Ovary (tissue), 7 donors: ENCODE measurements at regions not wholly inside any gene's neighbourhood (a gene's known extent, or its start where the extent isn't known, plus 50 kb on each side); places are given as distances from the start of the nearest gene placed in this dataset.

Experiments used
- DNase-seq, 5 donors: peaks; one replicate each; pipeline ENCODE4 v3.0.0-alpha.2; 2019 to 2020
- H3K27ac ChIP-seq, 2 donors: fragments of 200-600 bp; one replicate each; pipeline versions ENCODE4 v1.5.1 to v1.8.0; 2019 to 2022
- H3K27me3 ChIP-seq: fragments of 200-600 bp; one replicate; pipeline ENCODE4 v1.8.0; 2022
- H3K36me3 ChIP-seq: fragments of 200-600 bp; sonication (generic); one replicate; pipeline ENCODE4 v1.5.1; 2019
- H3K4me1 ChIP-seq: one replicate; pipeline ENCODE4 v1.8.1; 2013; ENCODE audit warnings: mild to moderate bottlenecking, moderate library complexity; ENCODE audit not compliant: insufficient read depth
- H3K4me3 ChIP-seq: fragments of 200-600 bp; sonication (generic); one replicate; pipeline ENCODE4 v1.5.1; 2017
- H3K9me3 ChIP-seq, 2 donors: fragments of 200-600 bp in 1 of 2; sonication (generic) in 1 of 2; one replicate each; pipeline versions ENCODE4 v1.5.1 to v1.8.1; 2013 to 2019; ENCODE audit warnings: mild to moderate bottlenecking in 1 of 2, moderate library complexity in 1 of 2
- CTCF ChIP-seq, 3 donors: fragments of 450-650 bp in 2 of 3; fragments of 200-600 bp in 1 of 3; IDR thresholded peaks; one replicate each; pipeline versions ENCODE4 v1.5.1 to v1.8.0; 2016 to 2022; ENCODE audit warnings: antibody characterized with exemption in 3 of 3, mild to moderate bottlenecking in 1 of 3
- EP300 ChIP-seq: sonication (generic); formaldehyde crosslinking; IDR thresholded peaks from one replicate; pipeline ENCODE4 v1.6.1; 2017; ENCODE audit warnings: antibody characterized with exemption
- POLR2A ChIP-seq: fragments of 450-650 bp; IDR thresholded peaks from one replicate; pipeline ENCODE4 v1.6.1; 2017; ENCODE audit warnings: antibody characterized with exemption, mild to moderate bottlenecking, moderate library complexity
- WGBS, 3 donors: extraction: QIAGEN DNeasy Blood & Tissue Kit in 1 of 3; methylation state at CpG; one replicate each; pipeline versions ENCODE4 v1.1.5 to v1.1.7; 2013 to 2017; 5-methylcytosine and 5-hydroxymethylcytosine counted together
- intact Hi-C, 4 donors: fragments of 100-400 bp; cut with DNase I; formaldehyde crosslinking; loops; one replicate each; pipeline versions ENCODE4 v1.11.0 to v1.15.1; 2022 to 2023
- donor health status: DM: no; HTN: no; CAD: no; lungs with moderate emphysema.
- donor health status: DM: no; HTN: no; CAD: no.
- donor health status: Bipolar disorder and iron deficiency.
- donor health status: DM: no; HTN: no; CAD: no.
- donor health status: DM: yes; HTN: yes; CAD: no.

GRCh38 chr16:79685871-79686270, 85.3 kb upstream of the MAF start:
- Histone ChIP-seq H3K27me3 (no peaks in the 10 kb centered on the region), H3K4me3 (no peak overlapping the region), H3K9me3 (no peaks in the 10 kb centered on the region), H3K36me3 (no peaks in the 10 kb centered on the region), H3K4me1 (no peaks in the 10 kb centered on the region), H3K27ac (no peak overlapping the region)
- WGBS, 3 donors: 92 to 94% (median 93%) methylated on average over 3 of the region's 3 CpGs
- intact Hi-C loops: no loop called here
- TF ChIP-seq EP300 (no peak), CTCF (IDR thresholded peaks at IDR 0.05) (no peak), POLR2A (no peak)
- no peak for DNase-seq

- intact Hi-C loops: no loop called here
- TF ChIP-seq CTCF (IDR thresholded peaks at IDR 0.05) (no peak), EP300 (no peak), POLR2A (no peak)
- Histone ChIP-seq H3K36me3 (no peaks in the 10 kb centered on the region), H3K27ac (no peak overlapping the region), H3K9me3 (no peaks in the 10 kb centered on the region), H3K4me1 (no peaks in the 10 kb centered on the region), H3K4me3 (no peak overlapping the region), H3K27me3 (no peaks in the 10 kb centered on the region)
- WGBS, 3 donors: 53 to 75% (median 63%) methylated on average over 1 of the region's 1 CpG
- DNase-seq: no peak
Observed at GRCh38 chr16:79679334-79679733, 78.8 kb upstream of the MAF start.

- no peak overlapping the region for H3K27ac ChIP-seq
- H3K36me3 ChIP-seq: no peaks in the 10 kb centered on the region
- H3K27me3 ChIP-seq: no peaks in the 10 kb centered on the region
- DNase-seq: no peak
- WGBS, 3 donors: 78 to 85% (median 78%) methylated on average over 6 of the region's 6 CpGs
- H3K9me3 ChIP-seq: no peaks in the 10 kb centered on the region
- intact Hi-C loops: no loop called here
- TF ChIP-seq EP300: no peak
- TF ChIP-seq POLR2A: no peak
- TF ChIP-seq CTCF (IDR thresholded peaks at IDR 0.05): no peak
- peaks cover 3% of the 10 kb centered on the region for H3K4me1 ChIP-seq
- H3K4me3 ChIP-seq: no peak overlapping the region
Observed at GRCh38 chr16:79677799-79678530, 77.4 kb upstream of the MAF start.

- no peak for TF ChIP-seq CTCF (IDR thresholded peaks at IDR 0.05)
- no peak for TF ChIP-seq POLR2A
- no peak for TF ChIP-seq EP300
- WGBS, 3 donors: 20 to 42% (median 32%) methylated on average over 3 of the region's 3 CpGs
- Histone ChIP-seq H3K27me3 (no peaks in the 10 kb centered on the region), H3K36me3 (no peaks in the 10 kb centered on the region), H3K27ac (no peak overlapping the region), H3K4me1 (peaks cover 3% of the 10 kb centered on the region), H3K9me3 (no peaks in the 10 kb centered on the region), H3K4me3 (no peak overlapping the region)
- DNase-seq: no peak
- intact Hi-C loops: no loop called here
Observed at GRCh38 chr16:79673635-79674034, 73.1 kb upstream of the MAF start.
